ENCODE measurements at regions not wholly inside any gene's neighbourhood (a gene's known extent, or its start where the extent isn't known, plus 50 kb on each side); places are given as distances from the start of the nearest gene placed in this dataset.

- no peak for TF ChIP-seq CTCF (conservative IDR thresholded peaks at IDR 0.05; ENCODE audit: low read length)
- TF ChIP-seq EZH2phosphoT487 (IDR thresholded peaks at IDR 0.05; ENCODE audit: borderline replicate concordance): no peak
Observed at GRCh38 chr21:43358940-43359822, 67.8 kb downstream of the SIK1 start.

Data from Loucy (cell line).